HL-60 (cell line): ENCODE measurements at regions not wholly inside any gene's neighbourhood (a gene's known extent, or its start where the extent isn't known, plus 50 kb on each side); places are given as distances from the start of the nearest gene placed in this dataset.

Source experiments
- DNase-seq, 2 experiments: peaks; one replicate each; pipeline ENCODE4 v3.0.0-alpha.2; 2010 to 2020; ENCODE audit warnings: low read depth in 1 of 2, low spot score in 1 of 2
- H3K27ac ChIP-seq: fragments of 250-450 bp; sonication (Bioruptor Pico); replicated peaks from 2 replicates; pipeline ENCODE4 v1.5.1; 2020; ENCODE audit warnings: mild to moderate bottlenecking, moderate library complexity
- H3K27me3 ChIP-seq: fragments of 250-450 bp; sonication (Bioruptor Pico); 2 replicates; pipeline ENCODE4 v1.5.1; 2021; ENCODE audit warnings: mild to moderate bottlenecking, moderate library complexity; ENCODE audit not compliant: insufficient read depth, poor library complexity, severe bottlenecking
- H3K4me3 ChIP-seq: replicated peaks from 2 replicates; pipeline ENCODE4 v1.5.1; 2011; ENCODE audit warnings: mild to moderate bottlenecking, control low read depth, low read length; ENCODE audit not compliant: insufficient read depth
- GABPA ChIP-seq: IDR thresholded peaks from 2 replicates; pipeline ENCODE4 v1.6.1; 2012; ENCODE audit warnings: low read depth
- POLR2AphosphoS5 ChIP-seq: IDR thresholded peaks from 2 replicates; pipeline ENCODE4 v1.6.1; 2012; ENCODE audit warnings: low read depth
- SPI1 ChIP-seq: IDR thresholded peaks from 2 replicates; pipeline ENCODE4 v1.6.1; 2012; ENCODE audit warnings: low read depth, mild to moderate bottlenecking, borderline replicate concordance
- TF ChIP-seq, protein P1 (sequence below): IDR thresholded peaks from one replicate; pipeline ENCODE4 v1.5.1; 2011; ENCODE audit warnings: low read length, control low read depth, inconsistent platforms; ENCODE audit not compliant: insufficient read depth
- TF ChIP-seq, protein P2 (sequence below): IDR thresholded peaks from 2 replicates; pipeline ENCODE4 v1.6.1; 2012; ENCODE audit warnings: low read depth; ENCODE audit not compliant: insufficient replicate concordance

DNA sequence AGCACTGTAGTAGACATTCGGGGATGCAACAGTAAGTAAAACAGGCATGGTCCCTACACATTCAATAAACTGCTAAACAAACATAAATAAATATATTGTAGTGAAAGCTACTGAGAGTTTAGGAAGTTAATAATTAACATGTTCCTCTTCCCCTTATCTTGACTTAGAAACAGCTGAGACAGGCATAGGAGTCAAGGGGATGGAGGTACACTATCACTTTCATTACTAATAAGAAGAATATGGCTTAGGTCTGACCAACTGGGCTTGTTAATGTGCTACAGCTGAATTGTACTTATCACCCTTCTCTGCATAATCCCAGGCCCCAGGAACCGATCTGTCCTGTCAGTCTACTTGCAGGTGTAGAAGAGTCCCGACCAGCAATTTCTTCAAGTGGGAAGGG lies 116.3 kb upstream of the DAZL start:
- Histone ChIP-seq H3K4me3 (no peak overlapping the region), H3K27ac (no peak overlapping the region), H3K27me3 (no peaks in the 10 kb centered on the region)
- TF ChIP-seq SPI1 (no peak), POLR2AphosphoS5 (no peak), GABPA (no peak)
- TF ChIP-seq, protein P1, sequence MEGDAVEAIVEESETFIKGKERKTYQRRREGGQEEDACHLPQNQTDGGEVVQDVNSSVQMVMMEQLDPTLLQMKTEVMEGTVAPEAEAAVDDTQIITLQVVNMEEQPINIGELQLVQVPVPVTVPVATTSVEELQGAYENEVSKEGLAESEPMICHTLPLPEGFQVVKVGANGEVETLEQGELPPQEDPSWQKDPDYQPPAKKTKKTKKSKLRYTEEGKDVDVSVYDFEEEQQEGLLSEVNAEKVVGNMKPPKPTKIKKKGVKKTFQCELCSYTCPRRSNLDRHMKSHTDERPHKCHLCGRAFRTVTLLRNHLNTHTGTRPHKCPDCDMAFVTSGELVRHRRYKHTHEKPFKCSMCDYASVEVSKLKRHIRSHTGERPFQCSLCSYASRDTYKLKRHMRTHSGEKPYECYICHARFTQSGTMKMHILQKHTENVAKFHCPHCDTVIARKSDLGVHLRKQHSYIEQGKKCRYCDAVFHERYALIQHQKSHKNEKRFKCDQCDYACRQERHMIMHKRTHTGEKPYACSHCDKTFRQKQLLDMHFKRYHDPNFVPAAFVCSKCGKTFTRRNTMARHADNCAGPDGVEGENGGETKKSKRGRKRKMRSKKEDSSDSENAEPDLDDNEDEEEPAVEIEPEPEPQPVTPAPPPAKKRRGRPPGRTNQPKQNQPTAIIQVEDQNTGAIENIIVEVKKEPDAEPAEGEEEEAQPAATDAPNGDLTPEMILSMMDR = no peak
- TF ChIP-seq, protein P2, sequence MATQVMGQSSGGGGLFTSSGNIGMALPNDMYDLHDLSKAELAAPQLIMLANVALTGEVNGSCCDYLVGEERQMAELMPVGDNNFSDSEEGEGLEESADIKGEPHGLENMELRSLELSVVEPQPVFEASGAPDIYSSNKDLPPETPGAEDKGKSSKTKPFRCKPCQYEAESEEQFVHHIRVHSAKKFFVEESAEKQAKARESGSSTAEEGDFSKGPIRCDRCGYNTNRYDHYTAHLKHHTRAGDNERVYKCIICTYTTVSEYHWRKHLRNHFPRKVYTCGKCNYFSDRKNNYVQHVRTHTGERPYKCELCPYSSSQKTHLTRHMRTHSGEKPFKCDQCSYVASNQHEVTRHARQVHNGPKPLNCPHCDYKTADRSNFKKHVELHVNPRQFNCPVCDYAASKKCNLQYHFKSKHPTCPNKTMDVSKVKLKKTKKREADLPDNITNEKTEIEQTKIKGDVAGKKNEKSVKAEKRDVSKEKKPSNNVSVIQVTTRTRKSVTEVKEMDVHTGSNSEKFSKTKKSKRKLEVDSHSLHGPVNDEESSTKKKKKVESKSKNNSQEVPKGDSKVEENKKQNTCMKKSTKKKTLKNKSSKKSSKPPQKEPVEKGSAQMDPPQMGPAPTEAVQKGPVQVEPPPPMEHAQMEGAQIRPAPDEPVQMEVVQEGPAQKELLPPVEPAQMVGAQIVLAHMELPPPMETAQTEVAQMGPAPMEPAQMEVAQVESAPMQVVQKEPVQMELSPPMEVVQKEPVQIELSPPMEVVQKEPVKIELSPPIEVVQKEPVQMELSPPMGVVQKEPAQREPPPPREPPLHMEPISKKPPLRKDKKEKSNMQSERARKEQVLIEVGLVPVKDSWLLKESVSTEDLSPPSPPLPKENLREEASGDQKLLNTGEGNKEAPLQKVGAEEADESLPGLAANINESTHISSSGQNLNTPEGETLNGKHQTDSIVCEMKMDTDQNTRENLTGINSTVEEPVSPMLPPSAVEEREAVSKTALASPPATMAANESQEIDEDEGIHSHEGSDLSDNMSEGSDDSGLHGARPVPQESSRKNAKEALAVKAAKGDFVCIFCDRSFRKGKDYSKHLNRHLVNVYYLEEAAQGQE = no peak
- DNase-seq = no peak

DNA sequence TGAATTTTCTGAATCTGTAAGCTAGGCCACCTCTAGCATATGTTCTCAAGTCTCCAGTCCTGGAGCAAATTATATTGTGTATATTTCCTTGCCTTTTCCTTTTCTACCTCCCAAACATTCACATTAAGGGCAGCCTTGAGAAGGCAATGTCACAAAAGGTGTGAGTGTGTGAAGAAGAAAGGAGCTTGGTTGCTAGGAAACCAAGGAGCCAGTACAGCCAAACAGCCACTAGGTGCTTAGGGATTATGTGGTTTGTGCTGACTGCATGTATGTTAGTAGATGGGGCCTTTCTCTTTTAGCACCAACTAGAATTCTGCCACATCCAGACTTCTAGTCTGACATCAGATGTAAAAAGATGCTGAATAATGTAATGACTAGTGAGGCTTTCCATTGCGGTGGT lies 118.8 kb upstream of the DAZL start:
- no peak overlapping the region for H3K27ac ChIP-seq
- no peak for TF ChIP-seq GABPA
- TF ChIP-seq, protein P2 = no peak
- TF ChIP-seq SPI1 = no peak
- TF ChIP-seq, protein P1 = no peak
- no peak for TF ChIP-seq POLR2AphosphoS5
- no peaks in the 10 kb centered on the region for H3K27me3 ChIP-seq
- no peak for DNase-seq
- no peak overlapping the region for H3K4me3 ChIP-seq

DNA sequence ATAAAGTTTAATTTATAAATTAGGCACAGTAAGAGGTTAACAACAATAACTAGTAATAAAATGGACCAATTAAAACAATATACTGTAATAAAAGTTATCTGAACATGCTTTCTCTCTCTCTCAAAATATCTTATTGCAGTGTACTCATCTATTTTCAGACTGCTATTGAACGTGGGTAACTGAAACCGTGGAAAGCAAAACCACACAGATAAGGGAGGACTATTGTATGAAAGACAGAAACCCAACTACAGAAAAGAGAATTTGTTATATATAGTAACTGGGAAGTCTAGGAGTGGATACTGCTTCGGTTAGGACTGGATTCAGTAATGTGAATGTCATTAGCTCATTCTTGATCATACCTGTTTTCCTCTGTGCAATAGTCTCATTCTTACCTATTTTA lies 119.3 kb upstream of the DAZL start:
- Histone ChIP-seq H3K27me3 (no peaks in the 10 kb centered on the region), H3K4me3 (no peak overlapping the region), H3K27ac (no peak overlapping the region)
- DNase-seq = no peak
- TF ChIP-seq, protein P2 = no peak
- no peak for TF ChIP-seq POLR2AphosphoS5
- TF ChIP-seq SPI1 = no peak
- TF ChIP-seq, protein P1 = no peak
- TF ChIP-seq GABPA = no peak
